ENCODE measurements at regions not wholly inside any gene's neighbourhood (a gene's known extent, or its start where the extent isn't known, plus 50 kb on each side); places are given as distances from the start of the nearest gene placed in this dataset.

GRCh38 chrX:40205471-40205870, 107.7 kb upstream of the BCOR start:
- Mint-ChIP-seq H3K36me3 (ENCODE audit: low read depth) (no peaks in the 10 kb centered on the region), H3K4me3 (no peak overlapping the region), H3K9me3 (no peaks in the 10 kb centered on the region), H3K4me1 (peaks cover 26% of the 10 kb centered on the region), H3K27me3 (no peaks in the 10 kb centered on the region), H3K27ac (no peak overlapping the region)
- no peak for DNase-seq
- ATAC-seq: no peak

- DNase-seq: no peak
- Mint-ChIP-seq H3K4me3 (no peak overlapping the region), H3K4me1 (peaks cover 16% of the 10 kb centered on the region)
These were observed 104.7 kb upstream of the BCOR start for GRCh38 chrX:40202456-40202855.

GRCh38 chrX:40201329-40201885, 103.6 kb upstream of the BCOR start:
- DNase-seq (no peak), ATAC-seq (peak; percentile 78)
- H3K4me3 Mint-ChIP-seq: no peak overlapping the region
- H3K36me3 Mint-ChIP-seq (ENCODE audit: low read depth): no peaks in the 10 kb centered on the region
- no peaks in the 10 kb centered on the region for H3K9me3 Mint-ChIP-seq
- H3K27ac Mint-ChIP-seq: peak overlapping the region; percentile 26
- H3K27me3 Mint-ChIP-seq: no peaks in the 10 kb centered on the region
- H3K4me1 Mint-ChIP-seq: peaks cover 14% of the 10 kb centered on the region

More at GRCh38 chrX:40202456-40202855, 104.7 kb upstream of the BCOR start:
- Mint-ChIP-seq H3K36me3 (ENCODE audit: low read depth) (no peaks in the 10 kb centered on the region), H3K9me3 (no peaks in the 10 kb centered on the region), H3K27me3 (no peaks in the 10 kb centered on the region), H3K27ac (no peak overlapping the region)
- no peak for ATAC-seq

- no peak for ATAC-seq
- Mint-ChIP-seq H3K4me3 (no peak overlapping the region), H3K27ac (no peak overlapping the region), H3K36me3 (ENCODE audit: low read depth) (no peaks in the 10 kb centered on the region), H3K27me3 (no peaks in the 10 kb centered on the region), H3K4me1 (peaks cover 14% of the 10 kb centered on the region), H3K9me3 (no peaks in the 10 kb centered on the region)
- no peak for DNase-seq
These were observed 101.9 kb upstream of the BCOR start for GRCh38 chrX:40199704-40200103.

- Mint-ChIP-seq H3K4me3 (no peak overlapping the region), H3K27ac (no peak overlapping the region), H3K4me1 (peaks cover 6% of the 10 kb centered on the region), H3K9me3 (no peaks in the 10 kb centered on the region), H3K36me3 (ENCODE audit: low read depth) (no peaks in the 10 kb centered on the region), H3K27me3 (no peaks in the 10 kb centered on the region)
- no peak for DNase-seq
- no peak for ATAC-seq
These were observed 99.3 kb upstream of the BCOR start for GRCh38 chrX:40197071-40197470.

- no peaks in the 10 kb centered on the region for H3K36me3 Mint-ChIP-seq (ENCODE audit: low read depth)
- no peaks in the 10 kb centered on the region for H3K27me3 Mint-ChIP-seq
- no peak overlapping the region for H3K4me3 Mint-ChIP-seq
- ATAC-seq (no peak), DNase-seq (no peak)
- no peak overlapping the region for H3K27ac Mint-ChIP-seq
- H3K9me3 Mint-ChIP-seq: no peaks in the 10 kb centered on the region
- H3K4me1 Mint-ChIP-seq: no peaks in the 10 kb centered on the region
These were observed 97.6 kb upstream of the BCOR start for GRCh38 chrX:40195368-40195767.

GRCh38 chrX:40192196-40192595, 94.4 kb upstream of the BCOR start:
- H3K27ac Mint-ChIP-seq: no peak overlapping the region
- ATAC-seq: no peak
- H3K4me1 Mint-ChIP-seq: peaks cover 17% of the 10 kb centered on the region
- H3K4me3 Mint-ChIP-seq: no peak overlapping the region
- no peaks in the 10 kb centered on the region for H3K36me3 Mint-ChIP-seq (ENCODE audit: low read depth)
- no peaks in the 10 kb centered on the region for H3K27me3 Mint-ChIP-seq
- DNase-seq: no peak
- H3K9me3 Mint-ChIP-seq: no peaks in the 10 kb centered on the region

- H3K27me3 Mint-ChIP-seq: no peaks in the 10 kb centered on the region
- no peak overlapping the region for H3K4me3 Mint-ChIP-seq
- H3K9me3 Mint-ChIP-seq: peaks cover 4% of the 10 kb centered on the region
- ATAC-seq: no peak
- DNase-seq: no peak
- peak overlapping the region; percentile 60 for H3K27ac Mint-ChIP-seq
- peaks cover 5% of the 10 kb centered on the region for H3K36me3 Mint-ChIP-seq (ENCODE audit: low read depth)
- H3K4me1 Mint-ChIP-seq: peaks cover 17% of the 10 kb centered on the region
These were observed 91.9 kb upstream of the BCOR start for GRCh38 chrX:40189637-40190036.

- H3K4me1 Mint-ChIP-seq: peaks cover 17% of the 10 kb centered on the region
- peaks cover 5% of the 10 kb centered on the region for H3K36me3 Mint-ChIP-seq (ENCODE audit: low read depth)
- no peak overlapping the region for H3K4me3 Mint-ChIP-seq
- H3K9me3 Mint-ChIP-seq: peaks cover 4% of the 10 kb centered on the region
- peak overlapping the region; percentile 60 for H3K27ac Mint-ChIP-seq
- DNase-seq (no peak), ATAC-seq (no peak)
- H3K27me3 Mint-ChIP-seq: no peaks in the 10 kb centered on the region
These were observed 91.0 kb upstream of the BCOR start for GRCh38 chrX:40188573-40189417.

- Mint-ChIP-seq H3K27ac (no peak overlapping the region), H3K4me1 (peaks cover 18% of the 10 kb centered on the region)
These were observed 87.2 kb upstream of the BCOR start for GRCh38 chrX:40184968-40185367.

GRCh38 chrX:40182615-40183014, 84.9 kb upstream of the BCOR start:
- Mint-ChIP-seq H3K9me3 (peaks cover 4% of the 10 kb centered on the region), H3K36me3 (ENCODE audit: low read depth) (peaks cover 6% of the 10 kb centered on the region), H3K27ac (no peak overlapping the region), H3K4me3 (no peak overlapping the region), H3K27me3 (no peaks in the 10 kb centered on the region), H3K4me1 (peaks cover 15% of the 10 kb centered on the region)
- no peak for ATAC-seq
- DNase-seq: no peak

More at GRCh38 chrX:40184968-40185367, 87.2 kb upstream of the BCOR start:
- no peak overlapping the region for H3K4me3 Mint-ChIP-seq
- ATAC-seq (no peak), DNase-seq (no peak)
- H3K27me3 Mint-ChIP-seq: no peaks in the 10 kb centered on the region
- H3K9me3 Mint-ChIP-seq: peaks cover 4% of the 10 kb centered on the region
- peaks cover 6% of the 10 kb centered on the region for H3K36me3 Mint-ChIP-seq (ENCODE audit: low read depth)

GRCh38 chrX:40182095-40182494, 84.3 kb upstream of the BCOR start:
- Mint-ChIP-seq H3K27ac (no peak overlapping the region), H3K27me3 (no peaks in the 10 kb centered on the region), H3K9me3 (peaks cover 4% of the 10 kb centered on the region), H3K36me3 (ENCODE audit: low read depth) (peaks cover 6% of the 10 kb centered on the region), H3K4me1 (peaks cover 20% of the 10 kb centered on the region), H3K4me3 (no peak overlapping the region)
- DNase-seq (no peak), ATAC-seq (no peak)

GRCh38 chrX:40179283-40179682, 81.5 kb upstream of the BCOR start:
- H3K36me3 Mint-ChIP-seq (ENCODE audit: low read depth): peaks cover 2% of the 10 kb centered on the region
- ATAC-seq: no peak
- no peaks in the 10 kb centered on the region for H3K9me3 Mint-ChIP-seq
- no peak for DNase-seq
- no peak overlapping the region for H3K4me3 Mint-ChIP-seq
- peaks cover 31% of the 10 kb centered on the region for H3K4me1 Mint-ChIP-seq
- H3K27ac Mint-ChIP-seq: no peak overlapping the region
- no peaks in the 10 kb centered on the region for H3K27me3 Mint-ChIP-seq

GRCh38 chrX:40177942-40178715, 80.4 kb upstream of the BCOR start:
- Mint-ChIP-seq H3K27ac (peak overlapping the region; percentile 95), H3K4me3 (peak overlapping the region; percentile 86), H3K36me3 (ENCODE audit: low read depth) (peaks cover 3% of the 10 kb centered on the region), H3K4me1 (peaks cover 39% of the 10 kb centered on the region), H3K27me3 (no peaks in the 10 kb centered on the region), H3K9me3 (no peaks in the 10 kb centered on the region)
- no peak for ATAC-seq
- no peak for DNase-seq

GRCh38 chrX:40177489-40177888, 79.7 kb upstream of the BCOR start:
- H3K27ac Mint-ChIP-seq: peak overlapping the region; percentile 95
- peaks cover 43% of the 10 kb centered on the region for H3K4me1 Mint-ChIP-seq
- peak overlapping the region; percentile 86 for H3K4me3 Mint-ChIP-seq
- no peak for ATAC-seq
- H3K27me3 Mint-ChIP-seq: no peaks in the 10 kb centered on the region
- peaks cover 6% of the 10 kb centered on the region for H3K36me3 Mint-ChIP-seq (ENCODE audit: low read depth)
- no peaks in the 10 kb centered on the region for H3K9me3 Mint-ChIP-seq
- no peak for DNase-seq

Data from activated naive CD8-positive, alpha-beta T cell treated with anti-CD3 and anti-CD28 coated beads, Interleukin-2, amount 50 U/mL, for 24 hours (primary cell).